Right cardiac atrium (tissue), 5 donors: ENCODE measurements at regions not wholly inside any gene's neighbourhood (a gene's known extent, or its start where the extent isn't known, plus 50 kb on each side); places are given as distances from the start of the nearest gene placed in this dataset.

Experiments
- ATAC-seq, 2 donors: fragments of 200-7000 bp; cut with Tn5 transposase; one replicate each; pipeline versions ENCODE4 v1.8.0 to v1.9.1; 2020; ENCODE audit warnings: moderate library complexity in 2 of 2, mild to moderate bottlenecking in 1 of 2
- DNase-seq, 3 donors: peaks; one replicate each; pipeline ENCODE4 v3.0.0-alpha.2; 2020
- H3K27ac ChIP-seq: one replicate; pipeline ENCODE4 v1.5.1; 2013; ENCODE audit warnings: mild to moderate bottlenecking, low read length, control low read depth, moderate library complexity
- H3K27me3 ChIP-seq: one replicate; pipeline ENCODE4 v1.6.1; 2013; ENCODE audit not compliant: control insufficient read depth, insufficient read depth
- H3K4me1 ChIP-seq: one replicate; pipeline ENCODE4 v1.6.1; 2013; ENCODE audit warnings: low read length; ENCODE audit not compliant: control insufficient read depth, insufficient read depth
- H3K4me3 ChIP-seq: one replicate; pipeline ENCODE4 v1.5.1; 2013; ENCODE audit warnings: low read length, control low read depth
- H3K9me3 ChIP-seq: one replicate; pipeline ENCODE4 v1.6.1; 2013; ENCODE audit warnings: low read length; ENCODE audit not compliant: control insufficient read depth
- WGBS: extraction: QIAGEN DNeasy Blood & Tissue Kit; methylation state at CpG from one replicate; pipeline ENCODE4 v1.1.7; 2013; 5-methylcytosine and 5-hydroxymethylcytosine counted together
- intact Hi-C, 4 donors: fragments of 100-400 bp; cut with DNase I; formaldehyde crosslinking; loops; one replicate each; pipeline versions ENCODE4 v1.11.0 to v1.14.0; 2022 to 2023
- donor health status: healthy with polysubstance abuse.
- donor health status: DM: no; HTN: yes; CAD: no.
- donor health status: DM: no; HTN: no; CAD: no.
- donor health status: DM: no; HTN: yes; CAD: no; lungs with severe emphysema.
- donor health status: DM: yes; HTN: yes; CAD: no.

DNA sequence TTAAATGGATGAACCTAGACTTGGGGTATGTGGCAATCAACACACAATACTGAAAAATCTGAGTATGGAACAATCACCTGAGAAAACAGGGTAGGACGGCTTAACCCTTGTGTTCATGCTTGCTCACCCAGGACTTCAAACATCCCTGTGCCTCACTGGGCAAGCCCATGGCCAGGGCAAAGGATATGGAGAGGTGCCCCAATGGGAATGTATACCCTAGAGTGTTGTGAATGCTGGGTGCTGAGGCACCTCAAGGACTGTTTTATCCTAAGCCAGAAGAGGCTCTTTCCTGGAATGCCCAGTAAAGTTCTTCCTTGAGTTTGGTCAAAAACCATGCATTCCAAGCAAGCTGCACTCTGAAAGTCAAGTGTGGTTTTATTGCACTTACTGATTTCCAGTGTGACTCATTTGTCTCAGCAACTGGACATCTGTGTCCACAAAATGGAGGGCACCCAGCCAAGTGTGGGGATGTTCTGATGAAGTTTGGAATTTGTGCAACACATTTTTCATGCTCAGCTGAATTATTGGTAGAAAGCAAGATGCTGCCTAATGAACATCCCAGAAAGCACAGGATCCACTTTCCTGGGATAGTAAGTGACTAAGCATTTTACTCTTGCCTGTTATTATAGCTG, 531.3 kb downstream of the RFC3 start:
- H3K27ac ChIP-seq: no peak overlapping the region
- WGBS: 96% methylated on average over 1 of the region's 1 CpG
- H3K27me3 ChIP-seq: no peaks in the 10 kb centered on the region
- intact Hi-C loops: no loop called here
- H3K4me3 ChIP-seq: no peak overlapping the region
- peak; percentile 31 to 60 (median 57) for DNase-seq
- no peaks in the 10 kb centered on the region for H3K4me1 ChIP-seq
- H3K9me3 ChIP-seq: no peaks in the 10 kb centered on the region
- peak in 1 of 2 donors; percentile 29 for ATAC-seq

- no peaks in the 10 kb centered on the region for H3K9me3 ChIP-seq
- WGBS: 98% methylated on average over 3 of the region's 3 CpGs
- intact Hi-C loops: no loop called here
- no peak for ATAC-seq
- H3K27ac ChIP-seq: no peak overlapping the region
- H3K4me3 ChIP-seq: no peak overlapping the region
- no peak for DNase-seq
- H3K27me3 ChIP-seq: no peaks in the 10 kb centered on the region
- H3K4me1 ChIP-seq: no peaks in the 10 kb centered on the region
Measured at GRCh38 chr13:34350671-34351070, 532.7 kb downstream of the RFC3 start.

GRCh38 chr13:34351134-34351533, 533.2 kb downstream of the RFC3 start:
- Histone ChIP-seq H3K4me3 (no peak overlapping the region), H3K27ac (no peak overlapping the region), H3K9me3 (no peaks in the 10 kb centered on the region), H3K27me3 (no peaks in the 10 kb centered on the region), H3K4me1 (no peaks in the 10 kb centered on the region)
- WGBS: 94% methylated on average over 3 of the region's 3 CpGs
- intact Hi-C loops: no loop called here
- ATAC-seq: no peak
- no peak for DNase-seq

DNA sequence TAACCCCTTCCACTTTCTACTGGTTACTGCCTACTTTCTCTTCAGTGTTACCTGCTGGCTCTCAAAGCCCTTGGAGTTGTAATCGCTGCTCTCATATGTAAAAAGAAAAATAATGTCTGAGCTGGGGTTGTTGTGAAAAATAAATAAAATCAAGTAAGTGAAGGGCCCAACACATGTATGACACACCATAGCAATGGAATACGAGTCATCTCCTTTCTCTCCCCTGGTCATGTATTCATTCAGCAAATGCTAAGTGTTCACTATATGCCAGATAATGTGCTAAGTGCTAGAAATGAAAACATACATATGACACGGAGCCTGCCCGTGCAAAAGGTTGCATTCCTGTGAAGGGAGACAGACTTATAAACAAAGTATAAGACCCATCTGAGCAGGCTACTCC, 535.0 kb downstream of the RFC3 start:
- Histone ChIP-seq H3K27me3 (no peaks in the 10 kb centered on the region), H3K4me3 (no peak overlapping the region), H3K9me3 (no peaks in the 10 kb centered on the region), H3K4me1 (no peaks in the 10 kb centered on the region), H3K27ac (no peak overlapping the region)
- intact Hi-C loops: no loop called here
- ATAC-seq (no peak), DNase-seq (no peak)
- WGBS: 89% methylated on average over 4 of the region's 4 CpGs

DNA sequence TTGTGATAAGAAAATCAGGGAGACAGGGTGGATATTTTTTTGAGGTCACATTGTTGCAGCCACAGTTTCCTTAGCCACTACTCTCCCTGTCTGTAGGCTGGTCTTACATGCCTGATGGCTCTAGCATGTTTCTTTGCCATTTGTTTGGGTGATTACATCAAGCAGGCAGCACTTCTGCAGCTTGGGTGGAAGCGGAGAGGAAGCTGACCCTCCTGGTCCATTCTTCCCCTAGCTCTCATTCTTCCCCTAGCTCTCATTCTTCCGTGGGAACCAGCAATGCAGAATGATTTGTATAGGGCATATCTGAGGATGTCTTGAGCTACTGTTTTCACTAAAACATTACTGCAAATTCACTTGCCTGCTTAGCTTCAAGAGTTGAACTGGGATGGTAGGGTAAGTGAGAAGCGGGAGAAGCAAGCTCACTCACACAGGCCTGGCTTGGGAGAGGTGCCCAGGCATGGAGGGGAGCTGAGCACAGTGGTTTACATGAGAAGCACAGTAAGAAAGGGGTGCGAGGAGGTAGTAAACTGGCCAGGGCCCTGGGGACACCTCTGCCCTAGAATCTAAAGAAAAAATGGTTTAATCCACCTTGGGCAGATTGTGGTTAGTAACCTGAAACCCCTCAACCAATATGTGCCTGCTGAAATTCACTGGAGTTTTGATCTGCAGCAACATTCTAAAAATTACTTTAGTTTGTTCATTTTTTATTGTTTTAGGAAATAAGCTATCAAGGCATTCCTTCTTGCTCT, 538.9 kb downstream of the RFC3 start:
- no peaks in the 10 kb centered on the region for H3K9me3 ChIP-seq
- intact Hi-C loops: no loop called here
- DNase-seq: no peak
- no peak for ATAC-seq
- H3K27ac ChIP-seq: no peak overlapping the region
- WGBS: 83% methylated on average over 4 of the region's 4 CpGs
- no peak overlapping the region for H3K4me3 ChIP-seq
- H3K27me3 ChIP-seq: no peaks in the 10 kb centered on the region
- no peaks in the 10 kb centered on the region for H3K4me1 ChIP-seq

- DNase-seq: no peak
- Histone ChIP-seq H3K9me3 (no peaks in the 10 kb centered on the region), H3K27me3 (no peaks in the 10 kb centered on the region), H3K4me1 (no peaks in the 10 kb centered on the region), H3K4me3 (no peak overlapping the region), H3K27ac (no peak overlapping the region)
- whole genome bisulfite sequencing: 65% methylated on average over 10 of the region's 10 CpGs
- ATAC-seq: no peak
- intact Hi-C loops: no loop called here
Measured at GRCh38 chr13:34357435-34358232, 539.7 kb downstream of the RFC3 start.

DNA sequence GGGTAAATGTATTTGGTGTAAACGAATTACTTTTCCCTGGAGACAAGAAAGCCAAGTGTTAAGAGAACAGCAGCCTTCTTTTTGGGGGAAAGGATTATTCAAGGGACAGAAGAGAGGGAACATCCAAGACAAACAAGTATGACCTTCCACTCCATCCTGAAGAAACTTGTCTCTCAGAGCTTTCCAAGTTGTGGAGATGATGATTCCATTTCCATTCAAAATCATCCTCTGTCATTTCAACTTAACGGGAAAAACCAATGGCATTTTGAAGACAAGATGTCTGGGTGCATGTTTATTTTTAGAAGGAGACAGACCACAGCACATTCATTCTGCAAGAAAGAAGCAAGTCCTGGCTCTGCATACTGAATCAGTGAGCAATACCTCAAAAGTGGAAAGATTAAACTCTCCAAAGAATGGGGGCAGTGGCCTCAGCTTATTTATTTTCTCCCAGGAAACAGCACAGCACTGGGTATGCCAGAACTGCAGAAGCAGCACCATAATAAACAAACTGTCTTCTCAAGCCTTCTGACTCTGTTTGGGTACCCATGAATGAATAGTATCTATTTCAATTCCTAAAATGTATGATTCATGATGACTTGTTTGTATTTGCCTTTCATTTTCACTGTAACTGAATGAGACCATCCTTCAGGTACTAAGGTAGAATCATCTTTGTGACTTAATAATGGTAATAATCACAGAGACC, 541.0 kb downstream of the RFC3 start:
- H3K4me3 ChIP-seq: no peak overlapping the region
- 48% methylated on average over 2 of the region's 2 CpGs for WGBS
- DNase-seq: no peak
- H3K27me3 ChIP-seq: no peaks in the 10 kb centered on the region
- ATAC-seq: no peak
- no peak overlapping the region for H3K27ac ChIP-seq
- no peaks in the 10 kb centered on the region for H3K9me3 ChIP-seq
- H3K4me1 ChIP-seq: no peaks in the 10 kb centered on the region
- intact Hi-C loops: no loop called here

- Histone ChIP-seq H3K9me3 (no peaks in the 10 kb centered on the region), H3K27me3 (no peaks in the 10 kb centered on the region), H3K27ac (no peak overlapping the region), H3K4me1 (no peaks in the 10 kb centered on the region), H3K4me3 (no peak overlapping the region)
- ATAC-seq: no peak
- no peak for DNase-seq
- intact Hi-C loops: no loop called here
Measured at GRCh38 chr13:34360702-34361101, 542.8 kb downstream of the RFC3 start.

GRCh38 chr13:34361560-34361959, 543.6 kb downstream of the RFC3 start:
- no peaks in the 10 kb centered on the region for H3K4me1 ChIP-seq
- WGBS: 59% methylated on average over 4 of the region's 4 CpGs
- H3K27me3 ChIP-seq: no peaks in the 10 kb centered on the region
- DNase-seq (no peak), ATAC-seq (no peak)
- no peak overlapping the region for H3K4me3 ChIP-seq
- intact Hi-C loops: no loop called here
- no peak overlapping the region for H3K27ac ChIP-seq
- H3K9me3 ChIP-seq: no peaks in the 10 kb centered on the region

- DNase-seq: no peak
- 81% methylated on average over 4 of the region's 4 CpGs for WGBS
- H3K9me3 ChIP-seq: no peaks in the 10 kb centered on the region
- H3K4me1 ChIP-seq: no peaks in the 10 kb centered on the region
- no peaks in the 10 kb centered on the region for H3K27me3 ChIP-seq
- no peak for ATAC-seq
- H3K4me3 ChIP-seq: no peak overlapping the region
- no peak overlapping the region for H3K27ac ChIP-seq
- intact Hi-C loops: no loop called here
Measured at GRCh38 chr13:34363266-34363665, 545.3 kb downstream of the RFC3 start.

DNA sequence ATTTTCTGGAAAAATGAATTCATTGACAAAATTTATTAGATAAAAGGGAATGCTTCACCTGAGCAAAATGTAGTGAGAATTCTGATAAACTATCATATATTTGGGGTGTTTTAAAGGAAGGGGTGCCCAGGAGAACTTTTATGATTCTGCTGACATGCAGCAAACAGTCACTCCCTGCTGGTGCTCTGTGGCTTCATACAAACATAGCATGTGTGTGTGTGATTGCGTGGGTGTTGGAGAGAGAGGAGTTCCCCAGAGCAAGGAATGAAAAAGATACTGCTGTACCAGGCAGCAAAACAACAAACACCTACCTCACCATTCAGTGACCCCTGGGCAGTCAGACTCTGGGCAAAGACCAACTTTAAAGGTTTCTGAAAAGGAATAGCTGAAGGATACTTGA, 546.7 kb downstream of the RFC3 start:
- WGBS: 65% methylated on average over 1 of the region's 1 CpG
- no peak for ATAC-seq
- H3K4me3 ChIP-seq: no peak overlapping the region
- no peaks in the 10 kb centered on the region for H3K9me3 ChIP-seq
- no peak for DNase-seq
- H3K27ac ChIP-seq: no peak overlapping the region
- no peaks in the 10 kb centered on the region for H3K4me1 ChIP-seq
- intact Hi-C loops: no loop called here
- no peaks in the 10 kb centered on the region for H3K27me3 ChIP-seq
